Immature natural killer cell (primary cell): ENCODE measurements at regions not wholly inside any gene's neighbourhood (a gene's known extent, or its start where the extent isn't known, plus 50 kb on each side); places are given as distances from the start of the nearest gene placed in this dataset.

Experiments
- DNase-seq, 3 donors: peaks; one replicate each; pipeline ENCODE4 v3.0.0; 2022; ENCODE audit warnings: mixed read lengths in 1 of 3
- H3K27ac Mint-ChIP-seq, 6 donors: one replicate each; pipeline ENCODE4 v1.8.0; 2020; ENCODE audit warnings: mixed read lengths in 6 of 6, mild to moderate bottlenecking in 5 of 6, inconsistent platforms in 4 of 6, moderate library complexity in 3 of 6
- H3K27me3 Mint-ChIP-seq, 3 donors: one replicate each; pipeline ENCODE4 v1.8.0; 2020 to 2021; ENCODE audit warnings: low read depth in 3 of 3, mild to moderate bottlenecking in 3 of 3, mixed read lengths in 3 of 3, moderate library complexity in 3 of 3, inconsistent platforms in 1 of 3
- H3K36me3 Mint-ChIP-seq, 3 donors: one replicate each; pipeline ENCODE4 v1.8.0; 2020; ENCODE audit warnings: mixed read lengths in 3 of 3, inconsistent platforms in 2 of 3, mild to moderate bottlenecking in 2 of 3
- H3K4me1 Mint-ChIP-seq, 2 donors: one replicate each; pipeline ENCODE4 v1.8.0; 2020; ENCODE audit warnings: inconsistent platforms in 2 of 2, mild to moderate bottlenecking in 2 of 2, mixed read lengths in 2 of 2, moderate library complexity in 1 of 2
- H3K4me3 Mint-ChIP-seq, 5 donors: one replicate each; pipeline ENCODE4 v1.8.0; 2020; ENCODE audit warnings: mild to moderate bottlenecking in 5 of 5, mixed read lengths in 5 of 5, inconsistent platforms in 3 of 5, moderate library complexity in 3 of 5
- H3K9me3 Mint-ChIP-seq, 6 donors: one replicate each; pipeline ENCODE4 v1.8.0; 2020; ENCODE audit warnings: mild to moderate bottlenecking in 6 of 6, mixed read lengths in 6 of 6, inconsistent platforms in 4 of 6, moderate library complexity in 3 of 6

- H3K36me3 Mint-ChIP-seq: no peaks in the 10 kb centered on the region
- no peak overlapping the region for H3K27ac Mint-ChIP-seq
- no peak for DNase-seq
- no peak overlapping the region for H3K4me3 Mint-ChIP-seq
- no peaks in the 10 kb centered on the region for H3K4me1 Mint-ChIP-seq
- peaks cover 0 to 3% (median 0%) of the 10 kb centered on the region in 6 donors for H3K9me3 Mint-ChIP-seq
- H3K27me3 Mint-ChIP-seq: peaks cover 1 to 8% (median 2%) of the 10 kb centered on the region in 3 donors
Measured at GRCh38 chr15:25981114-25981513, 118.0 kb upstream of the ATP10A start.

GRCh38 chr15:25972141-25972675, 109.1 kb upstream of the ATP10A start:
- no peak for DNase-seq
- Mint-ChIP-seq H3K4me1 (no peaks in the 10 kb centered on the region), H3K27me3 (peaks cover 2 to 13% (median 6%) of the 10 kb centered on the region in 3 donors), H3K4me3 (no peak overlapping the region), H3K36me3 (no peaks in the 10 kb centered on the region), H3K27ac (no peak overlapping the region), H3K9me3 (peaks cover 0 to 3% (median 0%) of the 10 kb centered on the region in 6 donors)

- no peak overlapping the region for H3K4me3 Mint-ChIP-seq
- no peak for DNase-seq
- no peak overlapping the region for H3K27ac Mint-ChIP-seq
- no peaks in the 10 kb centered on the region for H3K36me3 Mint-ChIP-seq
- no peaks in the 10 kb centered on the region for H3K4me1 Mint-ChIP-seq
- peaks cover 0 to 3% (median 0%) of the 10 kb centered on the region in 6 donors for H3K9me3 Mint-ChIP-seq
- H3K27me3 Mint-ChIP-seq: peaks cover 2 to 10% (median 6%) of the 10 kb centered on the region in 3 donors
Measured at GRCh38 chr15:25971053-25971452, 107.9 kb upstream of the ATP10A start.

GRCh38 chr15:25969886-25970285, 106.8 kb upstream of the ATP10A start:
- H3K9me3 Mint-ChIP-seq: peaks cover 0 to 3% (median 0%) of the 10 kb centered on the region in 6 donors
- H3K4me3 Mint-ChIP-seq: no peak overlapping the region
- no peak for DNase-seq
- no peak overlapping the region for H3K27ac Mint-ChIP-seq
- H3K36me3 Mint-ChIP-seq: no peaks in the 10 kb centered on the region
- no peaks in the 10 kb centered on the region for H3K4me1 Mint-ChIP-seq
- peaks cover 2 to 15% (median 6%) of the 10 kb centered on the region in 3 donors for H3K27me3 Mint-ChIP-seq

GRCh38 chr15:25967116-25967515, 104.0 kb upstream of the ATP10A start:
- H3K27me3 Mint-ChIP-seq: peaks cover 0 to 18% (median 6%) of the 10 kb centered on the region in 3 donors
- no peaks in the 10 kb centered on the region for H3K9me3 Mint-ChIP-seq
- DNase-seq: no peak
- H3K27ac Mint-ChIP-seq: no peak overlapping the region
- H3K4me3 Mint-ChIP-seq: no peak overlapping the region
- no peaks in the 10 kb centered on the region for H3K36me3 Mint-ChIP-seq
- no peaks in the 10 kb centered on the region for H3K4me1 Mint-ChIP-seq

GRCh38 chr15:25965326-25965725, 102.2 kb upstream of the ATP10A start:
- no peak overlapping the region for H3K27ac Mint-ChIP-seq
- H3K27me3 Mint-ChIP-seq: peaks cover 0 to 18% (median 3%) of the 10 kb centered on the region in 3 donors
- no peaks in the 10 kb centered on the region for H3K9me3 Mint-ChIP-seq
- no peaks in the 10 kb centered on the region for H3K4me1 Mint-ChIP-seq
- DNase-seq: no peak
- H3K36me3 Mint-ChIP-seq: no peaks in the 10 kb centered on the region
- H3K4me3 Mint-ChIP-seq: no peak overlapping the region

GRCh38 chr15:25960273-25960672, 97.1 kb upstream of the ATP10A start:
- H3K9me3 Mint-ChIP-seq: no peaks in the 10 kb centered on the region
- H3K27ac Mint-ChIP-seq: no peak overlapping the region
- H3K36me3 Mint-ChIP-seq: no peaks in the 10 kb centered on the region
- peaks cover 0 to 3% (median 0%) of the 10 kb centered on the region in 3 donors for H3K27me3 Mint-ChIP-seq
- peaks cover 0 to 5% of the 10 kb centered on the region in 2 donors for H3K4me1 Mint-ChIP-seq
- no peak overlapping the region for H3K4me3 Mint-ChIP-seq
- DNase-seq: no peak

GRCh38 chr15:25959100-25959499, 96.0 kb upstream of the ATP10A start:
- DNase-seq: no peak
- no peaks in the 10 kb centered on the region for H3K36me3 Mint-ChIP-seq
- no peak overlapping the region for H3K27ac Mint-ChIP-seq
- peaks cover 0 to 5% of the 10 kb centered on the region in 2 donors for H3K4me1 Mint-ChIP-seq
- H3K27me3 Mint-ChIP-seq: peaks cover 2 to 7% (median 2%) of the 10 kb centered on the region in 3 donors
- no peak overlapping the region for H3K4me3 Mint-ChIP-seq
- no peaks in the 10 kb centered on the region for H3K9me3 Mint-ChIP-seq

GRCh38 chr15:25955628-25956027, 92.5 kb upstream of the ATP10A start:
- no peak for DNase-seq
- Mint-ChIP-seq H3K27me3 (peaks cover 2 to 6% (median 4%) of the 10 kb centered on the region in 3 donors), H3K9me3 (peaks cover 2 to 13% (median 8%) of the 10 kb centered on the region in 6 donors), H3K4me3 (no peak overlapping the region), H3K36me3 (no peaks in the 10 kb centered on the region), H3K4me1 (peaks cover 0 to 5% of the 10 kb centered on the region in 2 donors), H3K27ac (no peak overlapping the region)

- Mint-ChIP-seq H3K4me1 (no peaks in the 10 kb centered on the region), H3K4me3 (no peak overlapping the region), H3K27ac (no peak overlapping the region), H3K27me3 (peaks cover 2 to 6% (median 5%) of the 10 kb centered on the region in 3 donors), H3K36me3 (no peaks in the 10 kb centered on the region), H3K9me3 (peaks cover 2 to 13% (median 8%) of the 10 kb centered on the region in 6 donors)
- DNase-seq: no peak
Measured at GRCh38 chr15:25954398-25954797, 91.3 kb upstream of the ATP10A start.

- Mint-ChIP-seq H3K9me3 (peaks cover 2 to 13% (median 8%) of the 10 kb centered on the region in 6 donors), H3K4me3 (no peak overlapping the region), H3K27me3 (peaks cover 3 to 6% (median 5%) of the 10 kb centered on the region in 3 donors), H3K36me3 (no peaks in the 10 kb centered on the region), H3K4me1 (no peaks in the 10 kb centered on the region), H3K27ac (no peak overlapping the region)
- no peak for DNase-seq
Measured at GRCh38 chr15:25950014-25950413, 86.9 kb upstream of the ATP10A start.

GRCh38 chr15:25947323-25948314, 84.5 kb upstream of the ATP10A start:
- Mint-ChIP-seq H3K27ac (no peak overlapping the region), H3K36me3 (no peaks in the 10 kb centered on the region), H3K4me1 (no peaks in the 10 kb centered on the region), H3K4me3 (no peak overlapping the region), H3K27me3 (peaks cover 0 to 1% (median 1%) of the 10 kb centered on the region in 3 donors), H3K9me3 (peaks cover 0 to 2% (median 0%) of the 10 kb centered on the region in 6 donors)
- DNase-seq: no peak

- peaks cover 0 to 1% (median 1%) of the 10 kb centered on the region in 3 donors for H3K27me3 Mint-ChIP-seq
- no peaks in the 10 kb centered on the region for H3K36me3 Mint-ChIP-seq
- H3K9me3 Mint-ChIP-seq: no peaks in the 10 kb centered on the region
- no peaks in the 10 kb centered on the region for H3K4me1 Mint-ChIP-seq
- H3K27ac Mint-ChIP-seq: no peak overlapping the region
- DNase-seq: no peak
- H3K4me3 Mint-ChIP-seq: no peak overlapping the region
Measured at GRCh38 chr15:25946241-25946805, 83.2 kb upstream of the ATP10A start.

- H3K9me3 Mint-ChIP-seq: no peaks in the 10 kb centered on the region
- no peak overlapping the region for H3K27ac Mint-ChIP-seq
- H3K4me3 Mint-ChIP-seq: no peak overlapping the region
- H3K27me3 Mint-ChIP-seq: peaks cover 0 to 1% (median 0%) of the 10 kb centered on the region in 3 donors
- H3K36me3 Mint-ChIP-seq: no peaks in the 10 kb centered on the region
- no peak for DNase-seq
- H3K4me1 Mint-ChIP-seq: no peaks in the 10 kb centered on the region
Measured at GRCh38 chr15:25944386-25944785, 81.3 kb upstream of the ATP10A start.
